ENCODE measurements at regions not wholly inside any gene's neighbourhood (a gene's known extent, or its start where the extent isn't known, plus 50 kb on each side); places are given as distances from the start of the nearest gene placed in this dataset.

DNA sequence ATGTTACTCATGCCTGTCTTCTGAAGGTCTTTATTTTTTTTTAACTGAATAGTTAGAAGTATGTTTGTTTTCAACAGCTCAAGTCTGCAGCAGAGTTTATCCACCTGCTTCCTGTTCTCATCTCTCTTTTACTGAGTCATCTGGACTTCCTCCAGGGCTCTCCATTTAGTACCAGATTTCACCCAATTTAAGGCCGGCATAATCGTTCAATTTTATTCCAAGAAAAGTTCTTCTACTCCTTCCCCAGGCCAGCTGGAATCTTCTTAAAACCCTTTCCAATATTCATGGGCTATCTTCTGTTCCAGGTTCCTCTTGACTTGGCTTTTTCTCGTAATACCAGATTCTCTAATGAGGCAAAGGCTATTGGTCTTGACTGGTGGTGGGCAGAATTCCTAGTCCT lies 79.0 kb upstream of the LAMA2 start:
- TF ChIP-seq ZNF24 (IDR thresholded peaks at IDR 0.05) (no peak), JUND (IDR thresholded peaks at IDR 0.05; ENCODE audit: low read depth, low read length) (no peak)
- TF ChIP-seq, protein P1, sequence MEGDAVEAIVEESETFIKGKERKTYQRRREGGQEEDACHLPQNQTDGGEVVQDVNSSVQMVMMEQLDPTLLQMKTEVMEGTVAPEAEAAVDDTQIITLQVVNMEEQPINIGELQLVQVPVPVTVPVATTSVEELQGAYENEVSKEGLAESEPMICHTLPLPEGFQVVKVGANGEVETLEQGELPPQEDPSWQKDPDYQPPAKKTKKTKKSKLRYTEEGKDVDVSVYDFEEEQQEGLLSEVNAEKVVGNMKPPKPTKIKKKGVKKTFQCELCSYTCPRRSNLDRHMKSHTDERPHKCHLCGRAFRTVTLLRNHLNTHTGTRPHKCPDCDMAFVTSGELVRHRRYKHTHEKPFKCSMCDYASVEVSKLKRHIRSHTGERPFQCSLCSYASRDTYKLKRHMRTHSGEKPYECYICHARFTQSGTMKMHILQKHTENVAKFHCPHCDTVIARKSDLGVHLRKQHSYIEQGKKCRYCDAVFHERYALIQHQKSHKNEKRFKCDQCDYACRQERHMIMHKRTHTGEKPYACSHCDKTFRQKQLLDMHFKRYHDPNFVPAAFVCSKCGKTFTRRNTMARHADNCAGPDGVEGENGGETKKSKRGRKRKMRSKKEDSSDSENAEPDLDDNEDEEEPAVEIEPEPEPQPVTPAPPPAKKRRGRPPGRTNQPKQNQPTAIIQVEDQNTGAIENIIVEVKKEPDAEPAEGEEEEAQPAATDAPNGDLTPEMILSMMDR (IDR thresholded peaks at IDR 0.05 in 2 of 3, conservative IDR thresholded peaks at IDR 0.05 in 1 of 3; ENCODE audit: control insufficient read depth in 2 of 3, extremely low read depth in 1 of 3, insufficient read depth in 1 of 3, low read depth in 3 of 3, low read length in 3 of 3) = no peak

All from GM12878 (cell line).